NCI-H748 (cell line): ENCODE measurements at regions not wholly inside any gene's neighbourhood (a gene's known extent, or its start where the extent isn't known, plus 50 kb on each side); places are given as distances from the start of the nearest gene placed in this dataset.

Experiments
- DNase-seq: peaks from one replicate; lab custom pipeline; 2025; ENCODE audit not compliant: unreplicated experiment; lab: John Stamatoyannopoulos, UW

GRCh38 chr11:70696564-70696963 lies 298.2 kb downstream of the CTTN start:
- no peak for DNase-seq

- DNase-seq, result no peak
Measured at GRCh38 chr11:70697701-70698100, 299.4 kb downstream of the CTTN start.

- DNase-seq, result no peak
Measured at GRCh38 chr11:70698871-70699270, 300.5 kb downstream of the CTTN start.

- DNase-seq, result no peak
Measured at GRCh38 chr11:70699294-70700221, 301.2 kb downstream of the CTTN start.

- DNase-seq, result no peak
Measured at GRCh38 chr11:70700453-70700852, 302.1 kb downstream of the CTTN start.

- DNase-seq, result no peak
Measured at GRCh38 chr11:70700871-70701270, 302.5 kb downstream of the CTTN start.

- DNase-seq, result no peak
Measured at GRCh38 chr11:70702040-70702648, 303.8 kb downstream of the CTTN start.

- DNase-seq, result peak; percentile 32
Measured at GRCh38 chr11:70703141-70704064, 305.1 kb downstream of the CTTN start.

- DNase-seq, result no peak
Measured at GRCh38 chr11:70705097-70705496, 306.8 kb downstream of the CTTN start.

- DNase-seq, result no peak
Measured at GRCh38 chr11:70705930-70706329, 307.6 kb downstream of the CTTN start.

GRCh38 chr11:70707821-70708220 lies 309.5 kb downstream of the CTTN start:
- no peak for DNase-seq

GRCh38 chr11:70709596-70709995 lies 311.3 kb downstream of the CTTN start:
- DNase-seq, result no peak

- no peak for DNase-seq
Measured at GRCh38 chr11:70710192-70710591, 311.9 kb downstream of the CTTN start.

GRCh38 chr11:70710601-70711000 lies 312.3 kb downstream of the CTTN start:
- no peak for DNase-seq

- DNase-seq, result no peak
Measured at GRCh38 chr11:70711095-70711910, 313.0 kb downstream of the CTTN start.

- DNase-seq, result no peak
Measured at GRCh38 chr11:70711911-70712185, 313.5 kb downstream of the CTTN start.

- peak; percentile 39 for DNase-seq
Measured at GRCh38 chr11:70712471-70712870, 314.1 kb downstream of the CTTN start.

GRCh38 chr11:70713086-70713835 lies 314.9 kb downstream of the CTTN start:
- no peak for DNase-seq

GRCh38 chr11:70713988-70714665 lies 315.8 kb downstream of the CTTN start:
- no peak for DNase-seq
